Activated B cell treated with CpG ODN at 0.5 μM for 24 hours (primary cell): ENCODE measurements at regions not wholly inside any gene's neighbourhood (a gene's known extent, or its start where the extent isn't known, plus 50 kb on each side); places are given as distances from the start of the nearest gene placed in this dataset.

Experiments
- ATAC-seq: fragments of 200-7000 bp; cut with Tn5 transposase; one replicate; pipeline ENCODE4 v1.10.0; 2021; ENCODE audit warnings: low read depth, mild to moderate bottlenecking, moderate library complexity
- CTCF ChIA-PET: fragments of 350-600 bp; sonication (Branson Sonifier 250); formaldehyde crosslinking; loops from one replicate; lab custom pipeline; 2021; ENCODE audit warnings: antibody characterized with exemption; lab: Charles Lee
- POLR2A ChIA-PET: fragments of 350-600 bp; sonication (Branson Sonifier 250); formaldehyde crosslinking; loops from one replicate; lab custom pipeline; 2021; ENCODE audit warnings: antibody characterized with exemption; lab: Charles Lee
- DNase-seq: peaks from one replicate; pipeline ENCODE4 v3.0.0; 2022
- H3K27ac Mint-ChIP-seq: one replicate; pipeline ENCODE4 v1.8.0; 2020; ENCODE audit warnings: mixed read lengths
- H3K27me3 Mint-ChIP-seq: one replicate; pipeline ENCODE4 v1.8.0; 2021; ENCODE audit warnings: mixed read lengths
- H3K36me3 Mint-ChIP-seq: one replicate; pipeline ENCODE4 v1.8.0; 2021; ENCODE audit warnings: low read depth, mixed read lengths
- H3K4me1 Mint-ChIP-seq: one replicate; pipeline ENCODE4 v1.8.0; 2021; ENCODE audit warnings: mixed read lengths
- H3K4me3 Mint-ChIP-seq: one replicate; pipeline ENCODE4 v1.8.0; 2020; ENCODE audit warnings: mild to moderate bottlenecking, mixed read lengths
- H3K9me3 Mint-ChIP-seq: one replicate; pipeline ENCODE4 v1.8.0; 2020; ENCODE audit warnings: mixed read lengths
- intact Hi-C: fragments of 100-400 bp; cut with micrococcal nuclease; formaldehyde crosslinking; loops from one replicate; pipeline ENCODE4 v1.15.1; 2024
- TF ChIP-seq, protein P1 (sequence below): fragments of 200-600 bp; IDR thresholded peaks from one replicate; pipeline ENCODE4 v1.8.0; 2022; ENCODE audit warnings: antibody characterized with exemption, mild to moderate bottlenecking

DNA sequence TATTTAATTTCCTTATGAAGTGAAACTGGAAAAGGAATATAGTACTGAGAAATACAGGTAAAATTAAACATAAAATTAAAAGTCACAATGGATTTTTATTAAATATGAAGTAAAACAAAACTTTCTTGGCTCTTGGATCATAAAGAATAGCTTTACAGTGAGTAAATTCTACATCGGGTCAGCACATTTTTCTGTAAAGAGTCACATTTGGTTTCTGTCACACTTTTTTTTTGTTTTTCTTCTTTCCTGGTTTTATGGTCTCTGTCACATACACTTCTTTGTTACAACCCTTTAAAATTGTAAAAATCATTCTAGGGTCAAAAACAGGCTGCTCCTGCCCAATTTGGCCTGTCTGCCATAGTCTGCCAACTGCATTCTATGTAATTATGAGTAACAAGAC lies 254.4 kb upstream of the POU3F2 start:
- Mint-ChIP-seq H3K4me1 (no peaks in the 10 kb centered on the region), H3K4me3 (no peak overlapping the region), H3K27me3 (no peaks in the 10 kb centered on the region), H3K27ac (no peak overlapping the region), H3K9me3 (no peaks in the 10 kb centered on the region), H3K36me3 (no peaks in the 10 kb centered on the region)
- ChIA-PET CTCF (no interaction called here), POLR2A (no interaction called here)
- ATAC-seq (no peak), DNase-seq (no peak)
- intact Hi-C loops, result no loop called here
- TF ChIP-seq, protein P1, sequence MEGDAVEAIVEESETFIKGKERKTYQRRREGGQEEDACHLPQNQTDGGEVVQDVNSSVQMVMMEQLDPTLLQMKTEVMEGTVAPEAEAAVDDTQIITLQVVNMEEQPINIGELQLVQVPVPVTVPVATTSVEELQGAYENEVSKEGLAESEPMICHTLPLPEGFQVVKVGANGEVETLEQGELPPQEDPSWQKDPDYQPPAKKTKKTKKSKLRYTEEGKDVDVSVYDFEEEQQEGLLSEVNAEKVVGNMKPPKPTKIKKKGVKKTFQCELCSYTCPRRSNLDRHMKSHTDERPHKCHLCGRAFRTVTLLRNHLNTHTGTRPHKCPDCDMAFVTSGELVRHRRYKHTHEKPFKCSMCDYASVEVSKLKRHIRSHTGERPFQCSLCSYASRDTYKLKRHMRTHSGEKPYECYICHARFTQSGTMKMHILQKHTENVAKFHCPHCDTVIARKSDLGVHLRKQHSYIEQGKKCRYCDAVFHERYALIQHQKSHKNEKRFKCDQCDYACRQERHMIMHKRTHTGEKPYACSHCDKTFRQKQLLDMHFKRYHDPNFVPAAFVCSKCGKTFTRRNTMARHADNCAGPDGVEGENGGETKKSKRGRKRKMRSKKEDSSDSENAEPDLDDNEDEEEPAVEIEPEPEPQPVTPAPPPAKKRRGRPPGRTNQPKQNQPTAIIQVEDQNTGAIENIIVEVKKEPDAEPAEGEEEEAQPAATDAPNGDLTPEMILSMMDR, result no peak

DNA sequence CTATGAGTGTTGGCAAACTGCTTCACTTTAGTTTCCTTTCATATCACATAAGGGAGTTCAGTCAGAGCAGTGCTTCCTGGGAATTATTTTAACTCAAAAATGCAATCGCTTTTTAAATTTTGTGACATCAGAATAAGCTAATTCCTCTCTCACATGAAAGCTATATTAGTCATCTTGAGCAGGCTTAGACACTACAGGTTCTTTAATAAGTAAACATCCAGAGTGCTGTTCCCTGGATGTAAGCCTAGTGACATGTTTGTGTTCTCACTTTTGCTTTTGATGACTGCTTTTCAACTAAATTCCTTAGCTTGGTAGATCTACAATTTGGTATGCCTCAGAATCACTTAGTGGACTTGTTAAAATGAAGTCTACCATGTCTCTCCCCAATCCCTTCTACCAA lies 252.7 kb upstream of the POU3F2 start:
- H3K27ac Mint-ChIP-seq, result no peak overlapping the region
- H3K4me3 Mint-ChIP-seq, result no peak overlapping the region
- POLR2A ChIA-PET, result no interaction called here
- intact Hi-C loops, result no loop called here
- no peak for DNase-seq
- ATAC-seq, result no peak
- no peaks in the 10 kb centered on the region for H3K36me3 Mint-ChIP-seq
- no peaks in the 10 kb centered on the region for H3K4me1 Mint-ChIP-seq
- CTCF ChIA-PET, result no interaction called here
- TF ChIP-seq, protein P1, result no peak
- no peaks in the 10 kb centered on the region for H3K27me3 Mint-ChIP-seq
- no peaks in the 10 kb centered on the region for H3K9me3 Mint-ChIP-seq

DNA sequence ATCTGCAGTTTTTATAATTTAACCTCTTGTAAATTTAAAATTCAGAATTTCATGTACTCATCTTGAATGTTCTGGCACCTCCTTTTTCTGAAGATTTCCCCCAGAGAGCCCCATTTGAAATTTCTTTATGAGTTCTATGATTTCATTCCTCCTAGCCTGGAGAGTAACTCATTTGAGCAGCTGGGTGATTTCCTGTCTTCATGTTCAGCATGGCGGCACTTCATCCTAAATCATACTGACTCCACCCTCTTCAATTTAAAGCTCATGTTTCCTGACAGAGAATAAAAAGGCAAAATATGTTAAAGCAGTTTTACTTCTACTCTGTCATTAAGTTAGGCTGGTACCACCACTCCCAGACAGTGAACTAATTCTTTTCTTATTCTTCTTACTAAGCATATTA lies 250.9 kb upstream of the POU3F2 start:
- CTCF ChIA-PET, result no interaction called here
- Mint-ChIP-seq H3K9me3 (no peaks in the 10 kb centered on the region), H3K4me1 (no peaks in the 10 kb centered on the region), H3K4me3 (no peak overlapping the region), H3K27ac (no peak overlapping the region), H3K36me3 (no peaks in the 10 kb centered on the region), H3K27me3 (no peaks in the 10 kb centered on the region)
- intact Hi-C loops, result no loop called here
- POLR2A ChIA-PET, result no interaction called here
- ATAC-seq (no peak), DNase-seq (no peak)
- TF ChIP-seq, protein P1, result no peak

DNA sequence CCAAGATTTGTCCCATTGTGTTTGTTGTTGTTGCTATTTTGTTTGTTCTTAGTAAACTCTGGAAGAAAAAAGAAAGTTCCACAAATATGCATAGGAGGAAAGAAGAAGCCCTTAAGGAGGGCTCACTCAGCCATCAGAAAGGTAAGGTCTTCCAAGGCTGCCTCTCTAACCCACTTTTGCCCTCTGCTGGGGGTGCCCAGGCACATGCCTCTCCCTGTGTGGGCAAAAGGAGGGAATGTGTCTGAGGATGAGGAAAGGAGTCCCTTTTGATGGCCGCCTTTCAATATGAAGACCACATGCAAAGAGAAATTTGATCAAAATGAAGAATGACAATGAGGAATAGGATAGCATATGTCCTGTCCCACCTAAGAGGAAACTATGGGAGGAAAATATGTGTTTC lies 248.2 kb upstream of the POU3F2 start:
- DNase-seq (no peak), ATAC-seq (no peak)
- intact Hi-C loops, result no loop called here
- H3K36me3 Mint-ChIP-seq, result no peaks in the 10 kb centered on the region
- H3K4me1 Mint-ChIP-seq, result no peaks in the 10 kb centered on the region
- H3K9me3 Mint-ChIP-seq, result no peaks in the 10 kb centered on the region
- CTCF ChIA-PET, result no interaction called here
- no peak overlapping the region for H3K27ac Mint-ChIP-seq
- POLR2A ChIA-PET, result no interaction called here
- H3K27me3 Mint-ChIP-seq, result no peaks in the 10 kb centered on the region
- TF ChIP-seq, protein P1, result no peak
- no peak overlapping the region for H3K4me3 Mint-ChIP-seq

DNA sequence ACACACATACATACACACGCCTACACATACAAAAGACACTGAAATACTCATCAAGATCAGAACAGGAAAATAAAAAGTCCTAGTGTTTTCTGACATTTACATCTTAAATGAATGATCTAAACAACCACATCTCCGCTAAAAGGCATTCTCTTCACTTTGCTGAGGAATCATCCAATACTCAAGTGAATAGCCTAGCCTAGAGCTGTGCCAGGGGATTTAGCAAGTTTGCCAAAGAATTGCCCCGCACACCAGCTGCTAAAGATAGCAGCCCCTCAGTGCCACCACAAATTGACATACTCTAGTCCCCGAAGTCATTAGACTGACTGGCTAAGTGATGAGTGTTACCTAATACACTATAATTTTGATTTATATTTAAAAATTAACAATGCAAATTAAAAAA lies 246.8 kb upstream of the POU3F2 start:
- POLR2A ChIA-PET, result no interaction called here
- no peaks in the 10 kb centered on the region for H3K36me3 Mint-ChIP-seq
- TF ChIP-seq, protein P1, result no peak
- H3K9me3 Mint-ChIP-seq, result no peaks in the 10 kb centered on the region
- CTCF ChIA-PET, result no interaction called here
- intact Hi-C loops, result no loop called here
- H3K4me1 Mint-ChIP-seq, result no peaks in the 10 kb centered on the region
- H3K27ac Mint-ChIP-seq, result no peak overlapping the region
- H3K4me3 Mint-ChIP-seq, result no peak overlapping the region
- DNase-seq (no peak), ATAC-seq (no peak)
- H3K27me3 Mint-ChIP-seq, result no peaks in the 10 kb centered on the region
